Cerebellar nuclear complex (tissue), 1 donor: ENCODE measurements at regions not wholly inside any gene's neighbourhood (a gene's known extent, or its start where the extent isn't known, plus 50 kb on each side); places are given as distances from the start of the nearest gene placed in this dataset.
"Not testable (repeated sequence)": the region's sequence is repeated elsewhere in the genome, so short reads cannot be mapped to it uniquely, and the experiment has no call there.

ENCODE experiments used
- DNase-seq, 2 experiments: peaks; one replicate each; lab custom pipeline; 2025; lab: John Stamatoyannopoulos, UW

DNA sequence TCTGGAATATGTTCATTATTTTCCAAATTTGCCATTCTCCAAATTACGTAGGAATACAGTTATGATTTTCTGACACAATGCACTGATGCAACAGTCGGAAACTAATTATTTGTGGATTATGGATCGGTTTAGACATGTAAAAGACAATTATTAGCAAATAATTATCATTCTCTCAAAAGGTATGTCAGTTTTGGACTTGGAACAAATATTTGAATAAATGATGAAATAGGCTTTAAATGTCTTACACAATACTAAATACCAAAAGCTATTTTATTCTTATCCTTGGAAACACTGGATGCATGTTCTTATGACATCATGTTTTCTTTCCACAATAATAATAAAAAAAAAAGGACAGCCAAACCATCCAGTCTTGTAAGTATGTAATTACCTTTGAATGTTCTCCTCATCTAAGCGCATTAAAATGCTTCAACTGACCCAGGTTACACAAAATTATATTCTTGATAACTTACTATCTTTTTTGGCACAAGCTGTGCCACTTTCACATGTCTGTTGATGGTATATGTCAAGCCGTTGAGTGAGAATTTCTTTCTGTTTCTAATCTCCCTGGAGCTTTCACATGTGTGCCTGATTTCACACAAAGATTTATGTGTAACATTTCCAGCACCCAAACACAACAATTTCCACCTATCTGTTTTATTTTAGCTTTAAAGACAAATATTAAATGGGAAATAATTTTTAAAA is 238.5 kb upstream of the ZNF385D start:
- no peak for DNase-seq

DNA sequence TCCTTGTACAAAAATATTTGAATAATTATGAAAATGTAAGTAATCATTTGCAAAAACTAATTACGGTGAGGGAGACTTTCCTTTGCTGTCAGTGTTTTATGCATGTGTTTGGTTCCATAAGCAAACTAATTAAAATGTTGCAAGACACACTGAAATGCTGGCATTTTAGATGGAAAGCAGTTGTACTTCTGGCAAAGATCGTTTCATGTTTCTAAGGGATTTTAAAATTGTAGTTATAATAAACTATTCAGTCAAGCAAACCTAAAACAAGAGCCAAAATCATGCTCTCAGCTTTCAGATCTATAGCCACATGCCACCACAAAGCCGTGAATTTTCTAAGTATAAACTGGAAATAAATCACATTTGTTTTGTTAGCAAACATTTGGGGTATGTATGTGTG is 240.1 kb upstream of the ZNF385D start:
- no peak for DNase-seq

DNA sequence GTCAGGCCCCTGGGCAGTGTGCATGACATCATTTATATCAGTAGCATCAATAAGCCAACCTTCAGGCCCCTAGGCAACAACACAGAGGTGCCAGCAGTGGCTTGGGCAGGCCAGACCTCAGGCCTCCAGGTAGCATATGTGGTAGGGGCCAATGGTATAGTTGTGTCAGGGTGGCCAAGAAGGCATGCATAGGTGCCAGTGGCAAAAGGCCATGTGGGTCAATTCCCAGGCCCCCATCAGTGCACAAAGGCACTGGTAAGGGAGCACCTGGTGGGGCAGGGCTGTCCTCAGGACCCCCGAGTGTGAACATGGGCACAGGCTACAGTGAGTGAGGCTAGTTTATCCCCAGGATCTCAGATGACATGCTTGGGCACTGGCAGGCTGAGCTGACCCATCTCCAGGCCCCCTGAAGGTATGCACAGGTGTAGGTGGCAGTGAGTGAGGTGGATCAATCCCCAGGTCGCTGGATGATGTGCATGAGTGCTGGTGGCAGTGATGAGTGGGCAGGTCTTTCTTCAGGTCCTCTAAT is 244.1 kb upstream of the ZNF385D start:
- DNase-seq = no peak

DNA sequence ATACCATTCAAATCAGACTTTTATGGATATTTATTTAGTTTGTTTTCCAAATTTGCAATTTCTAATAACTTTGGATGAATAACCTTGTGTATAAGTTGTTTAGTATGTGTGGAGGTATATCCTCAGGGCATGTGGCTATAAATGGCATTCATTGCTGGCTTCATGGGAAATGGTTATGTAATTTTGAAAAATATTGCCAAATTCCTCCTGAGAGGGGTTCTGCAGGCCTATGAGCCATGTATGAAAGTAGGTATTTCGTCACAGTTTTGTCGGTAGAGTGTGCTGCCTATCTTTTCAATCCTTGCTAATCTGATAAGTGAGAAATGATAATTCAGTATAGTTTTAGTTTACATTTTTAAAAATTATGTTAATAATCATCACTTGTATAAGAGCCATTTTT is 256.4 kb upstream of the ZNF385D start:
- no peak for DNase-seq

DNA sequence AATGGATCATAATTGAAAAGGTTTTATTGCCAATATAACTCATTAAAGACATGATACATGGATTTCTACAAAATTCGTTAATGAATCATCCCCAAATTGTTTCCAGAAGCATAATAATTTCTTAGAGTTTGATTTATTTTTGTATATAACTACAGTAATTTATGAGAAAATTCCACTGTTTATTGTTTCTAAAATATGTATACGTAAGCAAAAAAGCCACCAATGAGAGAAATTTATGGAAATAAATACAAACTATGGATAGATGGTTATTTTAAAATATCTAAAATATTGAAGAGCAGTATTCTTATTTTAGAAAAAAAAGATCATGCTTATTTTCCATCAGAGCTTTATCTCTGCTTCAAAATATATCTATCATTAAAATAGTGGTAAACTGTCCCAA is 260.0 kb upstream of the ZNF385D start:
- DNase-seq = no peak

DNA sequence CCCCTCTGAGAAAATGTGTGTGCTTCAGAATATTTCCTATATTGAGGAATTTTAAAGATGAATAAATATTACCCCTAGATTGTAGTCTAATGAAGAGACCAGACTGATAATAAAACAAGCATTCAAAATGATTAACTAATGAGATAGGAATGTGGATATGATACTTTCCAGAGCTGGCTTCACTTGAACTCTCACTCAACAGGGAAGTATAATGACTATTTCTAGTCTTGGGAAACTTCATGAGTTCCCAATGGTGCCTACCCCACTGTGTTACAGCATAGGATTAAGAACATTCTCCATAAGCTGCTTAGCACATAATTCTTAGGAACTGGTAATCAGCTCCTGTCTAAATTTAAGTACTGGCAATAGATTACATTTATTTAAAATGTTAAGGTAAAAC is 261.5 kb upstream of the ZNF385D start:
- no peak for DNase-seq

DNA sequence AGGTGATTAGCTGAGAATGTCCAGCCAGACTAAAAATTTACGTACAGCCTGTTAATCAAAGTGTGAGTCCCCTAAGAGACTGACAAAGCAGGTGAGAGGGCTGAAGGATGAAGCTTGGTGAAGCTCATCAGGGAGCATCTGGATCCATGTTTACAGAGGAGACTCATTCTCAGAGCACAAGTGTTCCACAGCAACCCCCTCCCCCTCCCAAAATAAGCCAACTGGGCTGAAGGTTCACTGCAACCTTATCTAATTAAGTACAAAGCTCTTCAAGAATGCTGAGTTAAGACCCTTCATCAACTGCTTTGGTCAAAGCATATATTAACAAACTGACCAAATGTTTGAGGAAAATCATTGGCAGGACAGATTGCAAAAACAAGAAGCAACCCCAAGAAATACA is 262.6 kb upstream of the ZNF385D start:
- no peak for DNase-seq

DNA sequence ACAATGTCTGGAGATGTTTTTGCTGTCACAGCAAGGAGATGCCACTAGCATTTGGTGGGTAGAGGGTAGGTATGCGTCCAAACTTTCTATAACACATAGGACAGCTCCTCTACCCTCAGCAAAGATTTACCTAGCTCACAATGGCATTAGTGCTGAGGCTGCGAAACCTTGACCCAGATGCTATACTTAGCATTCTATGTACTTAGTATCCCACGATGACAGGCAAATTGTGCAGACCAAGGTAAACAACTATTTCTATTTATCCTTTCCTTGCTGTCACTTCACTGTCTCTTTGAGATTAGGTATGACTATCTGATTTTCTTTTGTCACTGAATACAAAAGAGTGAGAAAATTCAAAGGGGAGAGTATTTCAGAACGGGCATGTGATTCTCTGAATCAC is 265.2 kb upstream of the ZNF385D start:
- DNase-seq = no peak

DNA sequence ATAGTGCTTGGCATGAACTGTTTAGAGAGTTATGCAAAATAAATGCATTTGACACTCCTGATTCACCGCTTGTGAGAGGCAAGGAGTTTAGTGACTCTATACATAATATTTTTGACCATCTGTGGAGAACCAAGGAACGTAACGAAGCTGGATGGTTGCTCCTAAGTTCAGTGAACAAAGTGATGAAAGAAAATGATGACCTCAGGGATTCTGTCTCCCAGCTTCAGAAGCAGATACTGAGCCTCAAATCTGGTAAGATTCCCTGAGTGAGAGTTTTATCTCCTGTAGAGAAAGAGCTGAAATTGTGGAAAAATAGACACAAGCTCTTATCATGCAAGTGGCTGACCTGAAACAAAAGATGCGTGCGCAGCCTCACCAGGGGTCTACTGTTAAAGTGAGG is 273.6 kb upstream of the ZNF385D start:
- not testable (repeated sequence) for DNase-seq

DNA sequence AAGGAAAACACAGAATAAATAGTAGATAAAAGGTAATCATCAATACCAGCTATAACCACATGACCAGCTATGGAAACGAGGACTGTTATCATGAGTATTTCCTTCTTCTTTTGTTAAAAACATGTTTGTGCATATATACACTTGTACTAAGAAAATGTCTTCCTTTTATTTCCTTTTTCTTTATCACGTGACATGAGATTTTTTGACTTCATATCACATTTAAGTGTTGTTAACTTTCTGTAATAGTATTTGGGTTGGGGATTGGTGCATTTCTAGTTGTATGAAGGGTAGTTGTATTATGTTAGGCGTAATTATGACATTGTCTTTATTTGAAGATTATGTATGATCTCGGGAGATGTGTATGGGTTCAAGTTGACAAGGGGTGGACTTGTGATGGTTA is 278.5 kb upstream of the ZNF385D start:
- DNase-seq = no peak

DNA sequence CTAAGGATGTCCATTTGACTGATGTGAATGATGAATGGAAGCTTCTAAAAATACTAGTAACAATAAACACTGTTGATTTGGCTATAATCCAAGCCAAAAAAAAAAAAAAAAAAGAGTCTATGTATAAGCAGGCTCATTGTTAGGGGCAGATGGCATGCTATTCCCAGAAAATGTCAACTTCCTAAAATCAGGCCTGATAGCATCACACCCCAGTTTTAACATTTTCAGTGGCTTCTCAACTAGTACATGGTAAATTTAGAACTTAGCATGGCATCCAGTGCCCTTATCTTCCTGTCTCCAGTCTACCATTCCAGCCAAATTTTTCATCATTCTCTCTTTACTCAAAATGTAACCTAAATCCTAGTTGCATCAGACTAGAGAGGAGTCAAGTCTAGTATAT is 288.2 kb upstream of the ZNF385D start:
- peak; percentile 37 to 71 for DNase-seq

DNA sequence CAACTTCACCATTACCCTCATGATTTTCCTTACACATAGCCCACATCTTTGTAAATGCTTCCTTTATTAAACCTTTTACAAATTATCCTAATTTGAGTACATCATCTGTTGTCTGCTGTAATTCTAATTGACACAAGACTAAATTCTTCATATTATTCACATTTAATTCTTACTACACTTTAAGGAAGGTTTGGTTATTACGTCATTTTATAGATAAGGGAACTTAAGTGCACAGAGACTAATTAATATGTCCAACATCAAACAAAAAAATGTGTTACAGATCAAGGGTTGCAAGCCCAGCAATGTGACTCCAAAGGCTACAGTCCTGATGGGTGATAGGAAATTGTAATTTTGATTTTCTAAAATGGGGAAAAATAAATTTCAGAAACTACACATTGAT is 289.1 kb upstream of the ZNF385D start:
- no peak for DNase-seq

DNA sequence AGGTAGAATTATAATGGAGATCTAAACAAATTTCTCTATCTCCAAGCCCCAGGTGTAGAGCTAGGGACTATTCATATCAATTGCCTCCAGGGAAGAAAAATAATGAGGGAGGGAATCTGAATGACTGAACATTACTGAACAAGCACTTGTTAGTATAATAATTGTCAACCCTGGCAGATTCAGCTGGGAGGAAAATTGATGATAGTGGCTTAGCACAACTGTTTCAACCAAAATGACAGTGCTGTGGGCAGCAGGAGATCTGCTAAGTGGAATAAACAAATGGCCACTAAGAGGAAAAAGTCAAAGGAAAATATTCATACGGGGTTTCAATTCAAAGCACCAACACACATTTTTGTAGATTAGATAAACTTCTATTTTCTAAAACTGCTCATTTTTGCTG is 294.9 kb upstream of the ZNF385D start:
- DNase-seq = no peak

DNA sequence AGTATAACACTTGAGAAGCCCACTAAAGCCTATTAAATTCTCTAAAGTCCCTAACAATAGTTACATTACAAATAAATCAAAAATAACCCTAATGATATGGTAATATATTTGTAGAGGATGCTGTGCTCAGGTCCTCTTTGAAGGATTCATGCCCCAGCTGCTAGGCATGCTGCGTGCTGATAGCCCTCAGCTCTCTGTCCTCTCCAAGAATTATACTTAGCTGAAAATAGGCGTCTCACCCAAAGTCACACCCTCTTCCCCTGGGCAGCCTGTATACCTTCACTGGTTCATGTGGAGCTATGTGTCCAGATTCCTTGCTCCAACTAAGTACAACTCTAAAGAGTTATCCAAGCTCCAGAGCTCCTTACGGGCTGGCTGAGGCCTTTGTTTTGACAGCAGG is 312.5 kb upstream of the ZNF385D start:
- no peak for DNase-seq

DNA sequence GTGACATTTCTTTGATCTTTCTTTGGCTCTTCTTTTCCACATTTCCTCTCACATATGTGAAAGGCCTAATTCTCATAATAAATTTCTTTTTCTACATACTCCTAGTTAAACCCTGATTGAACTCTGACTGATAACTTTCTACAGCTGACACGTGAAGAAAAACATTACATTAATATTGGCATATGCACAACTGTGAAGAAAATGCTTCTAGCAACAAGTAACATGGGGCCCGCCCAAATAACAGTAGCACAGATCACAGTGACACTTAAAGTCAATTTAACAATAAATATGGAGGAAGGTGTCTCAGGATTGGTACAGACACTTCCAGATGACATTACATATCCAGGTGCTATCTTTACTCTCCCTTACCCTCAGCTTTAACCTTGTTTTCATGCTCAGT is 317.6 kb upstream of the ZNF385D start:
- no peak for DNase-seq

DNA sequence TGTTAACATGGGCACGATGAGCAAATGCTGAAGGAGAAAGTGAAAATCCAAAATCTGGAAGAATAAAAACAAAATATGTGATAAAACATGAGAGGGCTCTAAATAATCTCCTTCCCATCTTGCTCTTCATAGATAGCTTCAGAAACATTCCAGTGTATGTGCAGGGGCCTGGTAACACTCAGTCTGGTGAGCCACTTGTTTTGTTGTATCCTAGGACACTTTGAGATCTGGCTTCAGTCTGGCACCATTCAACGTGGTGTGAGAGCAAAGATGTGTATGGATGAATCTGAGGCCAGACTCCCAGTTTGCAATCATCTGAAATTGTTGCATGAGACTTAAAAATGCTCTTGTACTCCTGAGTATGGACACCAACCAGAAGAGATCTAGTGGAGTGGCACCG is 337.2 kb upstream of the ZNF385D start:
- no peak for DNase-seq

DNA sequence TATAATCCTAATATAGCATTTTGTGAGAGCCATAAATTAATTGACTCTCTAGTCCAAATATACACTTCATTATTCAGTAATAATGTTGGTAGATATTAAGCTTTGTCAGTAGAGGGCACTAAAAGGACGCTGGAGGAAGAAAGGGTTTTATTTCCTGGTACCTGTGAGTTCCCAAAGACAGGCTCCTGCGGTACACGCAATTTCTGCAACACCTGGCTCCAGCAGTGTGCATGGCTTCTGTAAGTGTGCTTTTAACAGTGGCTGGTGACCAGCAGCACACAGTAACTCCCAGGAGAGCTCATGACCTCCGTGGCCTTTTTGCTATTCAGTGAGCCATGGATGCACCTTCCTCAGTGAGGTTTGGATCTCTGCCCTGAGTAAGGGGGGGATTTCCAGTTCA is 338.3 kb upstream of the ZNF385D start:
- no peak for DNase-seq

DNA sequence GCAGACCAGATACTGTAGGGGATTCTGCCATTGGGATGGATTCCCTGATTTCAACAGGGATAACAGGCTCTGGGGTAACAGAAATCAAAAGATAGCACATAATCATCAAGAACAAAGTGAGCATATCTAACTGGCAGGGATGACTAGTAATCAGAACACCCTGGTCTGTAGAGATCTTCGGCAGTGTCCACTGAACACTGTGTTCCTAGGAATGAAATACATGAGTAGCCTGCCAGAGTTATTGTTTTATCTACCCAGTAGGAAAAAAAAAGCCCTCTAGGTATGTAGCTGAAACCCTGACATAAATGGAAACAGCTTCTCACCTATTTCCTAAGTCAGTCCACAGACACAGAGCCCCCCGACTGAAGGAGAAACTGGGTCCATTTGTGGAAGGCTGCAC is 340.3 kb upstream of the ZNF385D start:
- DNase-seq = no peak

DNA sequence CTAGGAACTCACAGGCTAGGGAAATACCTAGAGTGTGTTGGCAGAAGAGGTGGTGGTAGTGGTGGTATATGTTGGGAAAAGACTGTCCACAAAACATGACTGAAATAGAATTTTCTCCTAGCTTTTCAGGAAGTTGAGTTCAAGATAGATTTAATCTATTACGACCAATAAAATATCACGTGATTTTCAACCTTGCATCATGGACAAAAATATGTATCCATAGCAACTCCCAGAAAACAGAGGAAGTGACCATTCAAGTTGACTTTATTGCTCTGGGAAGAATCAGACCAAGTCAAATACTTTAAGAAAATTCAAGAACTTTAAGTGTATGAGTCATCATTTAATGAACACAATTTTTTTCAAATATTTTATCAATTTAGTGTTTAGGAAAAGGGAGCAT is 347.0 kb upstream of the ZNF385D start:
- DNase-seq = no peak

DNA sequence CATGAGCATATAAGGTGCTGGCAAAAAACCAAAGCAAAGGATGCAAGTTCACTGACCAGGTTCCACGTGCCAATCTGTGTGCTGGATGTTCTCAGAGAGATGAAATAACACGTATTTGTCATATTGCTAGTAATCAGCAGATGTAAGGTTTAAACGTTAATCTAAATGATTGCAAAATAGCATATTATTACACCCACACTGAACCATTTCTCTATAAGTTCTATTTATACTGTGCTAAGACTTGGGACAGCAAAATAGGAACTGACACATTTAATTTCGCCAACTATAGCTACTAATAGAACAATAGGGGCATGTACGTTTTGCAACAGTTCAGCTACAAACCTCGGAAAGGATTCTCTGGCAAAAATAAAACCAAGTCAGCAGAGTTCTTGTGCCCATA is 350.3 kb upstream of the ZNF385D start:
- no peak for DNase-seq

DNA sequence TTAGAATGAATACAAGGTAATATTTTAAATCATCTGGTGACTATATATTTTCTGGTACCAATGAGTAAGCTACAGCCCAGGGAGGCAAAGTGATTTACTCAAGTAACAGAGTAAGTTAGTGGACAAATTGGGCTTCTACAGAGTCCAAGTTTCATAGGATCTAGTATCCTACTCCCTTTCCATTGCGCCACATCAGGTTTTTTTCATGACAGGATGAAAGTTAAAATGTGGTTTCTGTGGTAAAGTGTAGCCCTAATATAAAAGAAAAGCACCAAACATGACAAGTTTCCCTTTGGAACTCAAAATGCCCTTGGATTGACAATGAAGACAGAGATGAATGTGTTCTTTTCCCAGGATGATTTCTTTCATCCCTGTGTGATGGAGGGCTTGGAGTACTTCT is 350.8 kb upstream of the ZNF385D start:
- DNase-seq = no peak

DNA sequence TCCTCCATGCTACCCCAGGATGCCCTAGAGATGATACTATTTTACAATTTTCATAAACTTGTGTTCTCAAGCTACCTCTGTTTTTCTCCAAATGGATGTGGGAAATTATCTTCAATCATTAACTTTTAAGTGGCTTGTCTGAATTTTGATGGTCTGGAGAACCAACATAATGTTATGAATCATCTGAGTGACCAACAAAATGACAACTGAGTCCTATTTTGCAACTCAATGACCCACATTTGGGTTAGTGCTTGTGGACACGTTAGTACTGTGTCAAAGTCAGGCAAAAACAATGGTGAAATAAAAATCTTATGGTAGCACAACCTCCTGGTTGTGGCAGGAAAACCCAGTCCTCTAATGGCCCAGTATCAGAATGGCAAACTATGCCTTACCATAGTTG is 352.4 kb upstream of the ZNF385D start:
- no peak for DNase-seq

DNA sequence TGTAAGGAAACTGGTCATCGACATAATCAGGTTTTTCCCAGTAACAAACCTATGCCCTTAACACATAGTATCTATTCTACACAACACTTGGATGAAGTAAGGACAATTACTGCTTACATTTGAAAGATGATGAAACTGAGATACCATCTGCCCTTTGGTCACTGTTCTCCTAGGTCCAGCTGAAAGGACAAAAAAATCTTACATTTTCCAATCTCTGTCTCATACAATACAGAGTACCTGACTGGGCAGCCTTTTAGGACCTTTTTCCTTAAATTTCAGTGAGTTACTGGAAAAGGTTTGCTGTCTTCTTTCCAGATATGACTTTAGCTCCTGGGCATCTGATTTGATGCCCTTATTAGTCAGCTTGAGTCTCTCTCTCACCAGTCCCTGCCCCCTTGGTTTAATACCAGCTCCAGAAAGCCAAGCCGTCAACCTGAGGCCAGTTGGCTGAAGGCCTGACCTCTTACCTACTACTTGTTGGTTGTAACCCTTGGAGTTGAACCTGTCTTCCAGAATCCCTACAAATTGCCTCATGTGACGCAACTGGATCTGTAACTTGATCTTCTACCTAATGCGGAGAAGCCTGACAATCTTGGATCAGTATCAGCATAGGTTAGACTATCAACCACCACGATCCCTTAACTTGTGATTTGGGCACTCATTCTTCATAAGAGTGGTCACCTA is 355.3 kb upstream of the ZNF385D start:
- no peak for DNase-seq

DNA sequence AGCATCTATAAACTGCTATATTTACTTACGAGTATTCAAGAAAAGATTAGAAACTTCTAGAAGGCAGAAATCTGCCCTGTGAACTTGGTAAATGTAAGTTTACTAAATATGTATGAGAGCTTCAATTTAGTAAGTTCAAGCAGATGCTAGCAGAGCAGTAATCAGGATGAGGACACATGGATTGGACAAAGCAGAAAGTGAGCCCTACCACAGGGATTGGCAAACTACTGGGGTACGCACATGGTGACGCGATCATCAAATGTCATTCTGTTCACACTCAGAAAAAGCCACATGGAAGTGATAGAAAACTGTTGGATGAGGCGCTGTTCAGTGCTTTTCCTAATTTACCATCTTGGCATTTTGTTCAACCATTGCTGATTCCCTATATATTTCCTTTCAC is 360.2 kb upstream of the ZNF385D start:
- no peak for DNase-seq
